ENCODE measurements at regions not wholly inside any gene's neighbourhood (a gene's known extent, or its start where the extent isn't known, plus 50 kb on each side); places are given as distances from the start of the nearest gene placed in this dataset.

DNA sequence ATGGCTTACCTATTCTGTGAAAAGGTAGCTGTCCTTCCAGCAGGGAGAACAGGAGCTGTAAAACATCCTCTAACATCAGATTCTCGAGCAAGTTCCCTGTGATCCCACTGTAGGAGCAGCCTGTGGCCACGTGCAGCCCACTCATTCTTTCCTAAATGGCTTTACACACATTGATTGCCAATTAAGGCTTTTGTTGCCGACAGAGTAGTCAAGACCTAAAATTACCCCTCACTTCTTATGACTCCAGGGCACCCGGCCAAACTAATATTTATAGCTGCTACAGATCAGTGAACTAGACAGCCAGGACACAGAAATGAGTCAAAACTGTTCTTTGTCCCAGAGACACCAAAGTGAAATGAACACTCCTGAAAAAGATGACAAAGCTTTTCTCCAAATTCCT is 832.1 kb downstream of the SORCS3 start:
- H3K27ac ChIP-seq (ENCODE audit: insufficient read depth, low read depth, low read length): no peak overlapping the region
- H3K4me2 ChIP-seq (ENCODE audit: insufficient read depth, low read length): no peak overlapping the region
- ChIA-PET CTCF (interaction anchor here (0.8 kb wide), 1 partner anchor 9 kb away, joined by 3 read pairs; no protein-coding TSS in a partner anchor), POLR2A (no interaction called here)
- H3K9ac ChIP-seq (replicated peaks; ENCODE audit: extremely low read depth, insufficient read depth, low read length): no peak overlapping the region
- no peaks in the 10 kb centered on the region for H3K36me3 ChIP-seq (ENCODE audit: control insufficient read depth in 2 of 2, extremely low read depth in 1 of 2, insufficient read depth in 2 of 2, low read length in 2 of 2)
- no peak overlapping the region for H3K4me3 ChIP-seq (replicated peaks in 1 of 3; ENCODE audit: insufficient read depth in 1 of 3, low read depth in 1 of 3, low read length in 3 of 3)
- no peak overlapping the region for H2AFZ ChIP-seq (ENCODE audit: low read depth, low read length)
- H4K20me1 ChIP-seq (replicated peaks; ENCODE audit: control insufficient read depth, extremely low read depth, insufficient read depth, low read length): no peaks in the 10 kb centered on the region
- H3K4me1 ChIP-seq (ENCODE audit: control insufficient read depth, extremely low read depth, insufficient read depth, low read length): no peaks in the 10 kb centered on the region
- H3K9me1 ChIP-seq (replicated peaks; ENCODE audit: control insufficient read depth, extremely low read depth, insufficient read depth, low read length): no peaks in the 10 kb centered on the region
- DNase-seq (ENCODE audit: low read depth, low spot score) (no peak), FAIRE-seq (no peak)
- TF ChIP-seq EZH2 (IDR thresholded peaks at IDR 0.05; ENCODE audit: borderline replicate concordance, low read depth, low read length, severe bottlenecking): no peak
- no peak for TF ChIP-seq GATA2 (IDR thresholded peaks at IDR 0.05; ENCODE audit: insufficient read depth, insufficient read length, low read depth, low read length)
- no TSS peak for BruUV-seq (replicated peaks)
- intact Hi-C loops (cut with micrococcal nuclease) (no loop called here), dilution Hi-C loops (cut with MboI; ENCODE audit: extremely low pct_ligation_motif_present, low sequenced_read_pairs) (no loop called here)
- peaks cover 3% of the 10 kb centered on the region for H3K9me3 ChIP-seq (replicated peaks; ENCODE audit: control insufficient read depth, insufficient read depth, low read length)
- H3K79me2 ChIP-seq (ENCODE audit: control insufficient read depth, insufficient read depth, low read length): no peaks in the 10 kb centered on the region
- H3K27me3 ChIP-seq (ENCODE audit: control insufficient read depth in 2 of 2, insufficient read depth in 2 of 2, low read length in 2 of 2): no peaks in the 10 kb centered on the region

DNA sequence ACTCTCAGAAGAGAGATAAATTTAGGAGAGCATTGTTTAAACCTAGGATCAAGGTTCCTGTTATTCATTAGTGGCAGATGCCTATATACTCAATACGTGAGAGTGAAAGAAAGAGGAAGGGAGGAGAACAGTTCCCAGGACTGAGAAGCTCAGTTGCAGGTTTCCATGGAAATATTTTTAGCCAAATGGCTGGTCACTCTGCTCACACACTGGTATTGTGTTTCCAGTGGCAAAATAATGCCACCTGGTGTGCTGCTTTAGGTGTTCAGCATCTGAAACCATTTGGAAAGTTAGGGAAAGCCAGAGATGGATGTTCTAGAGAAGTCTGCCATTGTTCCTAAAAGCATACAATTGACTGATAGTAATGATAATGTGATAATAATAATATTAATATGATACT is 827.7 kb downstream of the SORCS3 start:
- no peaks in the 10 kb centered on the region for H3K27me3 ChIP-seq (ENCODE audit: control insufficient read depth in 2 of 2, insufficient read depth in 2 of 2, low read length in 2 of 2)
- DNase-seq (ENCODE audit: low read depth, low spot score) (no peak), FAIRE-seq (no peak)
- H3K4me1 ChIP-seq (ENCODE audit: control insufficient read depth, extremely low read depth, insufficient read depth, low read length): no peaks in the 10 kb centered on the region
- no peaks in the 10 kb centered on the region for H3K9me1 ChIP-seq (replicated peaks; ENCODE audit: control insufficient read depth, extremely low read depth, insufficient read depth, low read length)
- dilution Hi-C loops (cut with MboI; ENCODE audit: extremely low pct_ligation_motif_present, low sequenced_read_pairs) (no loop called here), intact Hi-C loops (cut with micrococcal nuclease) (no loop called here)
- no peak overlapping the region for H3K27ac ChIP-seq (ENCODE audit: insufficient read depth, low read depth, low read length)
- POLR2A ChIA-PET: no interaction called here
- H3K9me3 ChIP-seq (replicated peaks; ENCODE audit: control insufficient read depth, insufficient read depth, low read length): peaks cover 3% of the 10 kb centered on the region
- CTCF ChIA-PET: no interaction called here
- no peaks in the 10 kb centered on the region for H4K20me1 ChIP-seq (replicated peaks; ENCODE audit: control insufficient read depth, extremely low read depth, insufficient read depth, low read length)
- no peak overlapping the region for H3K4me3 ChIP-seq (replicated peaks in 1 of 3; ENCODE audit: insufficient read depth in 1 of 3, low read depth in 1 of 3, low read length in 3 of 3)
- H2AFZ ChIP-seq (ENCODE audit: low read depth, low read length): no peak overlapping the region
- H3K36me3 ChIP-seq (ENCODE audit: control insufficient read depth in 2 of 2, extremely low read depth in 1 of 2, insufficient read depth in 2 of 2, low read length in 2 of 2): no peaks in the 10 kb centered on the region
- H3K9ac ChIP-seq (replicated peaks; ENCODE audit: extremely low read depth, insufficient read depth, low read length): no peak overlapping the region
- H3K4me2 ChIP-seq (ENCODE audit: insufficient read depth, low read length): no peak overlapping the region
- no TSS peak for BruUV-seq (replicated peaks)
- TF ChIP-seq POLR2AphosphoS5 (IDR thresholded peaks at IDR 0.05; ENCODE audit: insufficient read depth, low read depth, low read length): no peak
- H3K79me2 ChIP-seq (ENCODE audit: control insufficient read depth, insufficient read depth, low read length): no peaks in the 10 kb centered on the region

Data from endothelial cell of umbilical vein (primary cell).